ENCODE measurements at regions not wholly inside any gene's neighbourhood (a gene's known extent, or its start where the extent isn't known, plus 50 kb on each side); places are given as distances from the start of the nearest gene placed in this dataset.

- Histone ChIP-seq H2AFZ (ENCODE audit: low read length) (no peak overlapping the region), H3K4me1 (ENCODE audit: insufficient read depth, low read length) (no peaks in the 10 kb centered on the region), H3K9me3 (ENCODE audit: low read depth, low read length) (no peaks in the 10 kb centered on the region), H3K4me2 (ENCODE audit: insufficient read depth, low read length) (no peak overlapping the region), H3K27me3 (ENCODE audit: insufficient read depth, low read length) (no peaks in the 10 kb centered on the region), H3K4me3 (ENCODE audit: insufficient read depth, low read length) (no peak overlapping the region), H4K20me1 (ENCODE audit: insufficient read depth, low read length) (no peaks in the 10 kb centered on the region), H3K27ac (ENCODE audit: low read depth, low read length) (no peak overlapping the region), H3K79me2 (ENCODE audit: insufficient read depth, low read length) (no peaks in the 10 kb centered on the region), H3K36me3 (ENCODE audit: insufficient read depth, low read length) (no peaks in the 10 kb centered on the region)
- DNase-seq (ENCODE audit: insufficient read length, low spot score, missing footprints): no peak
- TF ChIP-seq CTCF (IDR thresholded peaks at IDR 0.05; ENCODE audit: extremely low read depth, low read depth, low read length): no peak
Observed at GRCh38 chr4:160846121-160846520, 1317.7 kb downstream of the FSTL5 start.

- Histone ChIP-seq H3K4me1 (ENCODE audit: insufficient read depth, low read length) (no peaks in the 10 kb centered on the region), H3K9me3 (ENCODE audit: low read depth, low read length) (no peaks in the 10 kb centered on the region), H2AFZ (ENCODE audit: low read length) (no peak overlapping the region), H3K4me2 (ENCODE audit: insufficient read depth, low read length) (no peak overlapping the region), H4K20me1 (ENCODE audit: insufficient read depth, low read length) (no peaks in the 10 kb centered on the region), H3K79me2 (ENCODE audit: insufficient read depth, low read length) (no peaks in the 10 kb centered on the region), H3K27ac (ENCODE audit: low read depth, low read length) (no peak overlapping the region), H3K36me3 (ENCODE audit: insufficient read depth, low read length) (no peaks in the 10 kb centered on the region), H3K4me3 (ENCODE audit: insufficient read depth, low read length) (no peak overlapping the region), H3K27me3 (ENCODE audit: insufficient read depth, low read length) (no peaks in the 10 kb centered on the region)
- TF ChIP-seq CTCF (IDR thresholded peaks at IDR 0.05; ENCODE audit: extremely low read depth, low read depth, low read length): no peak
- DNase-seq (ENCODE audit: insufficient read length, low spot score, missing footprints): no peak
Observed at GRCh38 chr4:160847228-160847627, 1316.6 kb downstream of the FSTL5 start.

GRCh38 chr4:160848489-160848888 lies 1315.3 kb downstream of the FSTL5 start:
- no peak for TF ChIP-seq CTCF (IDR thresholded peaks at IDR 0.05; ENCODE audit: extremely low read depth, low read depth, low read length)
- no peak overlapping the region for H3K4me2 ChIP-seq (ENCODE audit: insufficient read depth, low read length)

GRCh38 chr4:160848901-160849760 lies 1314.7 kb downstream of the FSTL5 start:
- H4K20me1 ChIP-seq (ENCODE audit: insufficient read depth, low read length): no peaks in the 10 kb centered on the region
- no peak overlapping the region for H3K4me3 ChIP-seq (ENCODE audit: insufficient read depth, low read length)
- no peak overlapping the region for H2AFZ ChIP-seq (ENCODE audit: low read length)
- H3K36me3 ChIP-seq (ENCODE audit: insufficient read depth, low read length): no peaks in the 10 kb centered on the region
- no peak overlapping the region for H3K27ac ChIP-seq (ENCODE audit: low read depth, low read length)
- no peaks in the 10 kb centered on the region for H3K4me1 ChIP-seq (ENCODE audit: insufficient read depth, low read length)
- H3K27me3 ChIP-seq (ENCODE audit: insufficient read depth, low read length): no peaks in the 10 kb centered on the region
- no peak for TF ChIP-seq CTCF (IDR thresholded peaks at IDR 0.05; ENCODE audit: extremely low read depth, low read depth, low read length)
- no peak for DNase-seq (ENCODE audit: insufficient read length, low spot score, missing footprints)
- H3K9me3 ChIP-seq (ENCODE audit: low read depth, low read length): no peaks in the 10 kb centered on the region
- H3K4me2 ChIP-seq (ENCODE audit: insufficient read depth, low read length): no peak overlapping the region
- no peaks in the 10 kb centered on the region for H3K79me2 ChIP-seq (ENCODE audit: insufficient read depth, low read length)

More at GRCh38 chr4:160848489-160848888, 1315.3 kb downstream of the FSTL5 start:
- Histone ChIP-seq H2AFZ (ENCODE audit: low read length) (no peak overlapping the region), H3K36me3 (ENCODE audit: insufficient read depth, low read length) (no peaks in the 10 kb centered on the region), H4K20me1 (ENCODE audit: insufficient read depth, low read length) (no peaks in the 10 kb centered on the region), H3K9me3 (ENCODE audit: low read depth, low read length) (no peaks in the 10 kb centered on the region), H3K27ac (ENCODE audit: low read depth, low read length) (no peak overlapping the region), H3K4me1 (ENCODE audit: insufficient read depth, low read length) (no peaks in the 10 kb centered on the region), H3K27me3 (ENCODE audit: insufficient read depth, low read length) (no peaks in the 10 kb centered on the region), H3K4me3 (ENCODE audit: insufficient read depth, low read length) (no peak overlapping the region), H3K79me2 (ENCODE audit: insufficient read depth, low read length) (no peaks in the 10 kb centered on the region)
- DNase-seq (ENCODE audit: insufficient read length, low spot score, missing footprints): no peak
